Naive B cell (primary cell): ENCODE measurements at regions not wholly inside any gene's neighbourhood (a gene's known extent, or its start where the extent isn't known, plus 50 kb on each side); places are given as distances from the start of the nearest gene placed in this dataset.

ENCODE experiments used
- ATAC-seq, 2 donors: fragments of 150-1000 bp; cut with Tn5 transposase; 2 replicates each; pipeline ENCODE4 v1.10.0; 2021; ENCODE audit warnings: low read depth in 2 of 2, mild to moderate bottlenecking in 2 of 2, moderate library complexity in 2 of 2
- DNase-seq: peaks from one replicate; pipeline ENCODE4 v3.0.0; 2022
- H3K27ac Mint-ChIP-seq, 6 donors: one replicate each; pipeline ENCODE4 v1.8.0; 2020 to 2022; ENCODE audit warnings: mild to moderate bottlenecking in 6 of 6, mixed read lengths in 6 of 6, moderate library complexity in 5 of 6, inconsistent platforms in 2 of 6
- H3K27me3 Mint-ChIP-seq, 3 donors: one replicate each; pipeline ENCODE4 v1.8.0; 2021 to 2022; ENCODE audit warnings: mixed read lengths in 3 of 3, mild to moderate bottlenecking in 1 of 3
- H3K36me3 Mint-ChIP-seq, 2 donors: one replicate each; pipeline ENCODE4 v1.8.0; 2020 to 2022; ENCODE audit warnings: mixed read lengths in 2 of 2, inconsistent platforms in 1 of 2, mild to moderate bottlenecking in 1 of 2
- H3K4me1 Mint-ChIP-seq, 3 donors: one replicate each; pipeline ENCODE4 v1.8.0; 2020 to 2022; ENCODE audit warnings: mixed read lengths in 3 of 3, inconsistent platforms in 1 of 3, mild to moderate bottlenecking in 1 of 3, moderate library complexity in 1 of 3
- H3K4me3 Mint-ChIP-seq, 8 donors: one replicate each; pipeline ENCODE4 v1.8.0; 2020 to 2022; ENCODE audit warnings: mild to moderate bottlenecking in 8 of 8, mixed read lengths in 8 of 8, moderate library complexity in 8 of 8, inconsistent platforms in 2 of 8
- H3K9me3 Mint-ChIP-seq, 7 donors: one replicate each; pipeline ENCODE4 v1.8.0; 2020 to 2022; ENCODE audit warnings: mixed read lengths in 7 of 7, mild to moderate bottlenecking in 5 of 7, inconsistent platforms in 2 of 7, moderate library complexity in 1 of 7

- Mint-ChIP-seq H3K4me1 (peaks cover 22 to 31% (median 27%) of the 10 kb centered on the region in 3 donors), H3K9me3 (peaks cover 0 to 4% (median 0%) of the 10 kb centered on the region in 7 donors), H3K4me3 (no peak overlapping the region), H3K27me3 (peaks cover 3 to 38% (median 29%) of the 10 kb centered on the region in 3 donors), H3K27ac (peak overlapping the region in 3 of 6 donors; percentile 14 to 60 (median 54)), H3K36me3 (no peaks in the 10 kb centered on the region)
- no peak for DNase-seq
- no peak for ATAC-seq
Observed at GRCh38 chr7:155207326-155208002, 90.2 kb upstream of the INSIG1 start.

GRCh38 chr7:155208681-155209477, 88.8 kb upstream of the INSIG1 start:
- Mint-ChIP-seq H3K27me3 (peaks cover 3 to 43% (median 39%) of the 10 kb centered on the region in 3 donors), H3K9me3 (peaks cover 0 to 4% (median 0%) of the 10 kb centered on the region in 7 donors), H3K4me3 (peak overlapping the region in 1 of 8 donors; percentile 42), H3K4me1 (peaks cover 22 to 31% (median 27%) of the 10 kb centered on the region in 3 donors), H3K36me3 (no peaks in the 10 kb centered on the region), H3K27ac (no peak overlapping the region)
- no peak for DNase-seq
- ATAC-seq = no peak

GRCh38 chr7:155209478-155210319, 88.0 kb upstream of the INSIG1 start:
- H3K4me1 Mint-ChIP-seq = peaks cover 22 to 31% (median 25%) of the 10 kb centered on the region in 3 donors

GRCh38 chr7:155210356-155210755, 87.3 kb upstream of the INSIG1 start:
- Mint-ChIP-seq H3K4me3 (no peak overlapping the region), H3K4me1 (peaks cover 18 to 27% (median 21%) of the 10 kb centered on the region in 3 donors), H3K27me3 (peaks cover 3 to 53% (median 48%) of the 10 kb centered on the region in 3 donors), H3K9me3 (peaks cover 0 to 4% (median 0%) of the 10 kb centered on the region in 7 donors), H3K36me3 (no peaks in the 10 kb centered on the region), H3K27ac (no peak overlapping the region)
- ATAC-seq = no peak
- no peak for DNase-seq

More at GRCh38 chr7:155209478-155210319, 88.0 kb upstream of the INSIG1 start:
- Mint-ChIP-seq H3K27me3 (peaks cover 3 to 52% (median 47%) of the 10 kb centered on the region in 3 donors), H3K27ac (peak overlapping the region in 1 of 6 donors; percentile 97), H3K9me3 (peaks cover 0 to 4% (median 0%) of the 10 kb centered on the region in 7 donors), H3K36me3 (no peaks in the 10 kb centered on the region), H3K4me3 (peak overlapping the region in 1 of 8 donors; percentile 42)
- ATAC-seq = no peak
- DNase-seq = no peak

GRCh38 chr7:155211173-155211572, 86.5 kb upstream of the INSIG1 start:
- Mint-ChIP-seq H3K36me3 (no peaks in the 10 kb centered on the region), H3K27me3 (peaks cover 3 to 56% (median 55%) of the 10 kb centered on the region in 3 donors), H3K4me3 (no peak overlapping the region), H3K27ac (no peak overlapping the region), H3K9me3 (peaks cover 0 to 4% (median 0%) of the 10 kb centered on the region in 7 donors), H3K4me1 (peaks cover 10 to 18% (median 12%) of the 10 kb centered on the region in 3 donors)
- ATAC-seq (no peak), DNase-seq (no peak)

- H3K36me3 Mint-ChIP-seq = no peaks in the 10 kb centered on the region
Observed at GRCh38 chr7:155211761-155212160, 85.9 kb upstream of the INSIG1 start.

GRCh38 chr7:155212301-155213015, 85.2 kb upstream of the INSIG1 start:
- peak overlapping the region in 1 of 6 donors; percentile 73 for H3K27ac Mint-ChIP-seq
- peaks cover 0 to under 1% (median 0%) of the 10 kb centered on the region in 7 donors for H3K9me3 Mint-ChIP-seq
- H3K36me3 Mint-ChIP-seq = no peaks in the 10 kb centered on the region
- H3K4me3 Mint-ChIP-seq = no peak overlapping the region
- H3K27me3 Mint-ChIP-seq = peaks cover 0 to 57% (median 55%) of the 10 kb centered on the region in 3 donors
- DNase-seq (no peak), ATAC-seq (no peak)
- peaks cover 1 to 8% (median 2%) of the 10 kb centered on the region in 3 donors for H3K4me1 Mint-ChIP-seq

More at GRCh38 chr7:155211761-155212160, 85.9 kb upstream of the INSIG1 start:
- ATAC-seq (no peak), DNase-seq (no peak)
- Mint-ChIP-seq H3K9me3 (peaks cover 0 to 4% (median 0%) of the 10 kb centered on the region in 7 donors), H3K27ac (no peak overlapping the region), H3K4me3 (no peak overlapping the region), H3K4me1 (peaks cover 4 to 13% (median 6%) of the 10 kb centered on the region in 3 donors), H3K27me3 (peaks cover 1 to 62% (median 59%) of the 10 kb centered on the region in 3 donors)

- no peak for DNase-seq
- Mint-ChIP-seq H3K4me1 (peaks cover 0 to 5% (median 0%) of the 10 kb centered on the region in 3 donors), H3K9me3 (no peaks in the 10 kb centered on the region)
Observed at GRCh38 chr7:155213385-155213784, 84.3 kb upstream of the INSIG1 start.

GRCh38 chr7:155213955-155214740, 83.5 kb upstream of the INSIG1 start:
- peaks cover 0 to 5% (median 0%) of the 10 kb centered on the region in 3 donors for H3K4me1 Mint-ChIP-seq
- peak overlapping the region in 1 of 8 donors; percentile 29 for H3K4me3 Mint-ChIP-seq
- H3K36me3 Mint-ChIP-seq = no peaks in the 10 kb centered on the region

More at GRCh38 chr7:155213385-155213784, 84.3 kb upstream of the INSIG1 start:
- no peak for ATAC-seq
- peaks cover 0 to 48% (median 47%) of the 10 kb centered on the region in 3 donors for H3K27me3 Mint-ChIP-seq
- H3K27ac Mint-ChIP-seq = no peak overlapping the region
- H3K4me3 Mint-ChIP-seq = no peak overlapping the region
- H3K36me3 Mint-ChIP-seq = no peaks in the 10 kb centered on the region

GRCh38 chr7:155215576-155216325, 81.9 kb upstream of the INSIG1 start:
- Mint-ChIP-seq H3K9me3 (no peaks in the 10 kb centered on the region), H3K4me3 (no peak overlapping the region), H3K27ac (peak overlapping the region in 1 of 6 donors; percentile 15), H3K36me3 (no peaks in the 10 kb centered on the region), H3K27me3 (peaks cover 0 to 49% (median 36%) of the 10 kb centered on the region in 3 donors), H3K4me1 (peaks cover 0 to 2% (median 0%) of the 10 kb centered on the region in 3 donors)
- DNase-seq (no peak), ATAC-seq (no peak)

More at GRCh38 chr7:155213955-155214740, 83.5 kb upstream of the INSIG1 start:
- Mint-ChIP-seq H3K27ac (peak overlapping the region in 1 of 6 donors; percentile 47), H3K27me3 (peaks cover 0 to 47% (median 40%) of the 10 kb centered on the region in 3 donors), H3K9me3 (no peaks in the 10 kb centered on the region)
- ATAC-seq (no peak), DNase-seq (no peak)
